GM18519 (cell line): ENCODE measurements at regions not wholly inside any gene's neighbourhood (a gene's known extent, or its start where the extent isn't known, plus 50 kb on each side); places are given as distances from the start of the nearest gene placed in this dataset.
"Not testable (repeated sequence)": the region's sequence is repeated elsewhere in the genome, so short reads cannot be mapped to it uniquely, and the experiment has no call there.

ENCODE experiments used
- ATAC-seq: cut with Tn5 transposase; IDR thresholded peaks from one replicate; pipeline ENCODE4 v1.9.1; 2021; ENCODE audit warnings: mild to moderate bottlenecking, moderate library complexity; ENCODE audit not compliant: unreplicated experiment, low FRiP score

GRCh38 chr12:19624491-19624890, 185.2 kb downstream of the AEBP2 start:
- ATAC-seq = no peak

GRCh38 chr12:19625551-19625950, 186.3 kb downstream of the AEBP2 start:
- not testable (repeated sequence) for ATAC-seq

GRCh38 chr12:19627719-19628118, 188.4 kb downstream of the AEBP2 start:
- no peak for ATAC-seq

- no peak for ATAC-seq
Measured at GRCh38 chr12:19630536-19630935, 191.2 kb downstream of the AEBP2 start.

GRCh38 chr12:19633194-19633593, 193.9 kb downstream of the AEBP2 start:
- ATAC-seq = no peak

GRCh38 chr12:19633641-19634040, 194.3 kb downstream of the AEBP2 start:
- ATAC-seq = no peak

GRCh38 chr12:19639781-19640415, 200.6 kb downstream of the AEBP2 start:
- no peak for ATAC-seq

- ATAC-seq = no peak
Measured at GRCh38 chr12:19641235-19642080, 202.2 kb downstream of the AEBP2 start.

GRCh38 chr12:19642345-19642744, 203.1 kb downstream of the AEBP2 start:
- ATAC-seq = no peak

- ATAC-seq = no peak
Measured at GRCh38 chr12:19643635-19644034, 204.3 kb downstream of the AEBP2 start.

- ATAC-seq = no peak
Measured at GRCh38 chr12:19644571-19644970, 205.3 kb downstream of the AEBP2 start.

GRCh38 chr12:19645823-19646222, 206.5 kb downstream of the AEBP2 start:
- no peak for ATAC-seq

- no peak for ATAC-seq
Measured at GRCh38 chr12:19646599-19646998, 207.3 kb downstream of the AEBP2 start.

- no peak for ATAC-seq
Measured at GRCh38 chr12:19647806-19648556, 208.7 kb downstream of the AEBP2 start.

- no peak for ATAC-seq
Measured at GRCh38 chr12:19648591-19648990, 209.3 kb downstream of the AEBP2 start.

- no peak for ATAC-seq
Measured at GRCh38 chr12:19652386-19652785, 213.1 kb downstream of the AEBP2 start.

GRCh38 chr12:19654650-19655376, 215.5 kb downstream of the AEBP2 start:
- ATAC-seq = no peak

GRCh38 chr12:19657118-19657731, 217.9 kb downstream of the AEBP2 start:
- ATAC-seq = no peak

- no peak for ATAC-seq
Measured at GRCh38 chr12:19657732-19658130, 218.4 kb downstream of the AEBP2 start.

- ATAC-seq = no peak
Measured at GRCh38 chr12:19659086-19659485, 219.8 kb downstream of the AEBP2 start.
